ENCODE measurements at regions not wholly inside any gene's neighbourhood (a gene's known extent, or its start where the extent isn't known, plus 50 kb on each side); places are given as distances from the start of the nearest gene placed in this dataset.

GRCh38 chr7:88635149-88635548, 124.4 kb upstream of the ZNF804B start:
- no peak for TF ChIP-seq CTCF (IDR thresholded peaks at IDR 0.05)
- DNase-seq (ENCODE audit: low spot score), result no peak
- H3K27me3 ChIP-seq, result no peaks in the 10 kb centered on the region
- no peaks in the 10 kb centered on the region for H3K36me3 ChIP-seq
- H3K27ac ChIP-seq, result no peak overlapping the region
- H3K9me3 ChIP-seq, result no peaks in the 10 kb centered on the region
- no peaks in the 10 kb centered on the region for H3K4me1 ChIP-seq
- no peak overlapping the region for H3K4me3 ChIP-seq

GRCh38 chr7:88629559-88629958, 129.9 kb upstream of the ZNF804B start:
- H3K27me3 ChIP-seq, result no peaks in the 10 kb centered on the region
- H3K36me3 ChIP-seq, result no peaks in the 10 kb centered on the region
- H3K4me3 ChIP-seq, result no peak overlapping the region
- no peak for DNase-seq (ENCODE audit: low spot score)
- TF ChIP-seq CTCF (IDR thresholded peaks at IDR 0.05), result no peak
- H3K27ac ChIP-seq, result no peak overlapping the region
- H3K4me1 ChIP-seq, result no peaks in the 10 kb centered on the region
- no peaks in the 10 kb centered on the region for H3K9me3 ChIP-seq

- no peaks in the 10 kb centered on the region for H3K9me3 ChIP-seq
- H3K27ac ChIP-seq, result no peak overlapping the region
- TF ChIP-seq CTCF (IDR thresholded peaks at IDR 0.05), result no peak
- no peaks in the 10 kb centered on the region for H3K36me3 ChIP-seq
- no peaks in the 10 kb centered on the region for H3K4me1 ChIP-seq
- no peak for DNase-seq (ENCODE audit: low spot score)
- no peaks in the 10 kb centered on the region for H3K27me3 ChIP-seq
- H3K4me3 ChIP-seq, result no peak overlapping the region
These were observed 131.0 kb upstream of the ZNF804B start for GRCh38 chr7:88628363-88629085.

GRCh38 chr7:88617185-88617584, 142.3 kb upstream of the ZNF804B start:
- no peak for DNase-seq (ENCODE audit: low spot score)
- H3K4me1 ChIP-seq, result no peaks in the 10 kb centered on the region

GRCh38 chr7:88615336-88615735, 144.2 kb upstream of the ZNF804B start:
- no peak for DNase-seq (ENCODE audit: low spot score)
- no peak for TF ChIP-seq CTCF (IDR thresholded peaks at IDR 0.05)
- H3K9me3 ChIP-seq, result no peaks in the 10 kb centered on the region

More at GRCh38 chr7:88617185-88617584, 142.3 kb upstream of the ZNF804B start:
- H3K36me3 ChIP-seq, result no peaks in the 10 kb centered on the region
- TF ChIP-seq CTCF (IDR thresholded peaks at IDR 0.05), result no peak
- H3K9me3 ChIP-seq, result no peaks in the 10 kb centered on the region
- no peak overlapping the region for H3K4me3 ChIP-seq
- H3K27me3 ChIP-seq, result no peaks in the 10 kb centered on the region
- H3K27ac ChIP-seq, result no peak overlapping the region

GRCh38 chr7:88614736-88615135, 144.8 kb upstream of the ZNF804B start:
- H3K27ac ChIP-seq, result no peak overlapping the region
- H3K36me3 ChIP-seq, result no peaks in the 10 kb centered on the region
- no peaks in the 10 kb centered on the region for H3K9me3 ChIP-seq
- no peaks in the 10 kb centered on the region for H3K27me3 ChIP-seq
- no peak for DNase-seq (ENCODE audit: low spot score)
- TF ChIP-seq CTCF (IDR thresholded peaks at IDR 0.05), result no peak
- no peak overlapping the region for H3K4me3 ChIP-seq
- H3K4me1 ChIP-seq, result no peaks in the 10 kb centered on the region

More at GRCh38 chr7:88615336-88615735, 144.2 kb upstream of the ZNF804B start:
- H3K27ac ChIP-seq, result no peak overlapping the region
- H3K36me3 ChIP-seq, result no peaks in the 10 kb centered on the region
- H3K4me1 ChIP-seq, result no peaks in the 10 kb centered on the region
- H3K4me3 ChIP-seq, result no peak overlapping the region
- H3K27me3 ChIP-seq, result no peaks in the 10 kb centered on the region
